ENCODE measurements at regions not wholly inside any gene's neighbourhood (a gene's known extent, or its start where the extent isn't known, plus 50 kb on each side); places are given as distances from the start of the nearest gene placed in this dataset.

- TF ChIP-seq POLR2A (IDR thresholded peaks at IDR 0.05; ENCODE audit: low read depth, low read length) (no peak), SPI1 (IDR thresholded peaks at IDR 0.05; ENCODE audit: low read depth, low read length) (no peak), POLR2AphosphoS5 (IDR thresholded peaks at IDR 0.05; ENCODE audit: low read depth, low read length) (no peak), TAF1 (IDR thresholded peaks at IDR 0.05; ENCODE audit: low read depth, low read length) (no peak), PAX5 (IDR thresholded peaks at IDR 0.05; ENCODE audit: insufficient read depth, low read length, severe bottlenecking) (no peak)
Measured at GRCh38 chr21:23307065-23307464, 2300.2 kb downstream of the MRPL39 start.
